Caco-2 (cell line): ENCODE measurements at regions not wholly inside any gene's neighbourhood (a gene's known extent, or its start where the extent isn't known, plus 50 kb on each side); places are given as distances from the start of the nearest gene placed in this dataset.

Experiments used
- BruUV-seq: library from RNA; stranded (reverse); fragments of 400-500 nt; replicated peaks from 2 replicates; lab custom pipeline; 2021; lab: Mats Ljungman, UMichigan
- CTCF ChIA-PET: fragments of 300-600 bp; sonication (Branson Sonifier 250); formaldehyde crosslinking; loops from one replicate; lab custom pipeline; 2022; ENCODE audit warnings: antibody characterized with exemption; lab: Charles Lee
- POLR2A ChIA-PET: fragments of 300-600 bp; sonication (Branson Sonifier 250); formaldehyde crosslinking; loops from one replicate; lab custom pipeline; 2022; ENCODE audit warnings: antibody characterized with exemption; lab: Charles Lee
- DNase-seq, 2 experiments: peaks; one replicate each; pipeline versions ENCODE4 v3.0.0 to v3.0.0-alpha.2; 2020 to 2022
- H3K27me3 ChIP-seq: replicated peaks from 2 replicates; pipeline ENCODE4 v1.6.0; 2011; ENCODE audit warnings: low read length; ENCODE audit not compliant: control insufficient read depth, insufficient read depth
- H3K36me3 ChIP-seq: 2 replicates; pipeline ENCODE4 v1.5.1; 2011; ENCODE audit warnings: low read length; ENCODE audit not compliant: control insufficient read depth, insufficient read depth
- H3K4me1 ChIP-seq: fragments of 250-450 bp; sonication (Bioruptor Pico); 2 replicates; pipeline ENCODE4 v1.5.1; 2020; ENCODE audit warnings: mild to moderate bottlenecking
- H3K4me3 ChIP-seq: 2 replicates; pipeline ENCODE4 v1.5.1; 2011; ENCODE audit warnings: low read depth, mild to moderate bottlenecking, control low read depth, low read length
- H3K9me3 ChIP-seq: fragments of 250-450 bp; sonication (Bioruptor Pico); 2 replicates; pipeline ENCODE4 v1.5.1; 2020; ENCODE audit warnings: mild to moderate bottlenecking, moderate library complexity
- H3K27ac Mint-ChIP-seq: one replicate; pipeline ENCODE4 v1.8.0; 2022; ENCODE audit warnings: mixed read lengths; ENCODE audit not compliant: unreplicated experiment
- H3K27me3 Mint-ChIP-seq: one replicate; pipeline ENCODE4 v1.8.0; 2022; ENCODE audit warnings: mixed read lengths; ENCODE audit not compliant: insufficient read depth, unreplicated experiment
- H3K36me3 Mint-ChIP-seq: one replicate; pipeline ENCODE4 v1.8.0; 2022; ENCODE audit warnings: mild to moderate bottlenecking, mixed read lengths; ENCODE audit not compliant: insufficient read depth, unreplicated experiment
- H3K4me1 Mint-ChIP-seq: one replicate; pipeline ENCODE4 v1.8.0; 2022; ENCODE audit warnings: low read depth, mixed read lengths; ENCODE audit not compliant: unreplicated experiment
- H3K4me3 Mint-ChIP-seq: one replicate; pipeline ENCODE4 v1.8.0; 2022; ENCODE audit warnings: mild to moderate bottlenecking, moderate library complexity, mixed read lengths; ENCODE audit not compliant: unreplicated experiment
- H3K9me3 Mint-ChIP-seq: one replicate; pipeline ENCODE4 v1.8.0; 2022; ENCODE audit warnings: mixed read lengths; ENCODE audit not compliant: unreplicated experiment
- intact Hi-C: fragments of 100-400 bp; cut with micrococcal nuclease; formaldehyde crosslinking; loops from one replicate; pipeline ENCODE4 v1.10.0; 2022; ENCODE audit not compliant: unreplicated experiment
- TF ChIP-seq, protein P1 (sequence below), 2 experiments: fragments of 200-600 bp in 1 of 2; IDR thresholded peaks; 1 replicate in 1 of 2; 2 replicates in 1 of 2; pipeline versions ENCODE4 v1.5.1 to v1.8.0; 2011 to 2022; ENCODE audit warnings: antibody characterized with exemption in 1 of 2, control low read depth in 1 of 2, inconsistent platforms in 1 of 2, low read depth in 1 of 2, low read length in 1 of 2, mild to moderate bottlenecking in 1 of 2, moderate library complexity in 1 of 2; ENCODE audit not compliant: insufficient read depth in 1 of 2, severe bottlenecking in 1 of 2, unreplicated experiment in 1 of 2

DNA sequence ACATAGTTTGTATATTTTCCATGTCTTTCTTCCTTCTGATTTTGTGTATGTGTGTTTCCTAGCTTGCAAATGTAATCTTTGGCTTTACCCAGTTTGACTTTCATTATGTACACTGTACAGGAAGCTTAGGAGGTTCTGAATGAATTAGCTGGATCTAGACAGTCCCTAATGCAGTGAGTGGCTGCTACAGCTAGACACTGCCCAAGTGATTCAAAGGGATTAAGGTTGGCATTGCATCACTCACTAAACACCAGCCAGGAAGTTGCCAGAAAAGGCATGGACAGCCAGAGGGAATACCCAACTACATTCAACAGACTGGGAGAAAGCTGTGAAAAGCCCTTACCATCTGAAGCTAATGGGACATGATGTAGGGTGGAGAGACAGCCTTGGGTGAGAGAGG is 316.0 kb upstream of the MEX3C start:
- H3K4me3 ChIP-seq, result no peak overlapping the region
- H3K27me3 ChIP-seq, result no peaks in the 10 kb centered on the region
- intact Hi-C loops, result no loop called here
- H3K36me3 Mint-ChIP-seq, result no peaks in the 10 kb centered on the region
- no TSS peak for BruUV-seq
- TF ChIP-seq, protein P1, sequence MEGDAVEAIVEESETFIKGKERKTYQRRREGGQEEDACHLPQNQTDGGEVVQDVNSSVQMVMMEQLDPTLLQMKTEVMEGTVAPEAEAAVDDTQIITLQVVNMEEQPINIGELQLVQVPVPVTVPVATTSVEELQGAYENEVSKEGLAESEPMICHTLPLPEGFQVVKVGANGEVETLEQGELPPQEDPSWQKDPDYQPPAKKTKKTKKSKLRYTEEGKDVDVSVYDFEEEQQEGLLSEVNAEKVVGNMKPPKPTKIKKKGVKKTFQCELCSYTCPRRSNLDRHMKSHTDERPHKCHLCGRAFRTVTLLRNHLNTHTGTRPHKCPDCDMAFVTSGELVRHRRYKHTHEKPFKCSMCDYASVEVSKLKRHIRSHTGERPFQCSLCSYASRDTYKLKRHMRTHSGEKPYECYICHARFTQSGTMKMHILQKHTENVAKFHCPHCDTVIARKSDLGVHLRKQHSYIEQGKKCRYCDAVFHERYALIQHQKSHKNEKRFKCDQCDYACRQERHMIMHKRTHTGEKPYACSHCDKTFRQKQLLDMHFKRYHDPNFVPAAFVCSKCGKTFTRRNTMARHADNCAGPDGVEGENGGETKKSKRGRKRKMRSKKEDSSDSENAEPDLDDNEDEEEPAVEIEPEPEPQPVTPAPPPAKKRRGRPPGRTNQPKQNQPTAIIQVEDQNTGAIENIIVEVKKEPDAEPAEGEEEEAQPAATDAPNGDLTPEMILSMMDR (IDR thresholded peaks at IDR 0.05; ENCODE audit: insufficient read depth in 1 of 2, low read depth in 1 of 2, low read length in 1 of 2, severe bottlenecking in 1 of 2, unreplicated experiment in 1 of 2), result no peak
- H3K4me1 ChIP-seq, result no peaks in the 10 kb centered on the region
- H3K27me3 Mint-ChIP-seq, result no peaks in the 10 kb centered on the region
- POLR2A ChIA-PET, result no interaction called here
- H3K36me3 ChIP-seq, result no peaks in the 10 kb centered on the region
- H3K9me3 ChIP-seq, result no peaks in the 10 kb centered on the region
- no peaks in the 10 kb centered on the region for H3K4me1 Mint-ChIP-seq
- peak overlapping the region; percentile 42 for H3K27ac Mint-ChIP-seq
- no peak overlapping the region for H3K4me3 Mint-ChIP-seq
- DNase-seq, result no peak
- H3K9me3 Mint-ChIP-seq, result no peaks in the 10 kb centered on the region
- CTCF ChIA-PET, result no interaction called here

DNA sequence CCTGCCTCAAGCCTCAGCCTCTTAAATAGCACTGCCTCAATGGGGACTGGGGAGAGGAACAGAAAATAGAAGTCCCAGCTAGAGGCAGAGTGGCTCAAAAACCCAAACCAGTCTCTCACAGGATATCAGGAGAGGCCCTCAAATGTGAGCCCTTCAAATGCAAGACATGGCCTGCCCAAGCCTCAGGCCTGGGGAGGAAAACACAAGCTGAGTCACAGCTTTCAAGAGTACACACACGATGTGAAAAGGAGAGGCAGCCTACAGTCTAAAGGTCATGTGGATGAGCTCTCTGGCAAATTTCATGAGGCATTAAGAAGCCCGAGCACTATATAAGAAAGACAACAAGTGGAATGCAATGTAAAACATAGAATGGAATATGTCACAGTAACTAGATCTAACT is 316.6 kb upstream of the MEX3C start:
- intact Hi-C loops, result no loop called here
- Histone ChIP-seq H3K4me1 (no peaks in the 10 kb centered on the region), H3K9me3 (no peaks in the 10 kb centered on the region), H3K4me3 (no peak overlapping the region), H3K27me3 (no peaks in the 10 kb centered on the region), H3K36me3 (no peaks in the 10 kb centered on the region)
- Mint-ChIP-seq H3K9me3 (no peaks in the 10 kb centered on the region), H3K4me1 (no peaks in the 10 kb centered on the region), H3K27me3 (no peaks in the 10 kb centered on the region), H3K4me3 (no peak overlapping the region), H3K27ac (peak overlapping the region; percentile 42), H3K36me3 (no peaks in the 10 kb centered on the region)
- DNase-seq, result no peak
- TF ChIP-seq, protein P1 (IDR thresholded peaks at IDR 0.05; ENCODE audit: insufficient read depth in 1 of 2, low read depth in 1 of 2, low read length in 1 of 2, severe bottlenecking in 1 of 2, unreplicated experiment in 1 of 2), result no peak
- CTCF ChIA-PET, result no interaction called here
- POLR2A ChIA-PET, result no interaction called here
- BruUV-seq, result no TSS peak

DNA sequence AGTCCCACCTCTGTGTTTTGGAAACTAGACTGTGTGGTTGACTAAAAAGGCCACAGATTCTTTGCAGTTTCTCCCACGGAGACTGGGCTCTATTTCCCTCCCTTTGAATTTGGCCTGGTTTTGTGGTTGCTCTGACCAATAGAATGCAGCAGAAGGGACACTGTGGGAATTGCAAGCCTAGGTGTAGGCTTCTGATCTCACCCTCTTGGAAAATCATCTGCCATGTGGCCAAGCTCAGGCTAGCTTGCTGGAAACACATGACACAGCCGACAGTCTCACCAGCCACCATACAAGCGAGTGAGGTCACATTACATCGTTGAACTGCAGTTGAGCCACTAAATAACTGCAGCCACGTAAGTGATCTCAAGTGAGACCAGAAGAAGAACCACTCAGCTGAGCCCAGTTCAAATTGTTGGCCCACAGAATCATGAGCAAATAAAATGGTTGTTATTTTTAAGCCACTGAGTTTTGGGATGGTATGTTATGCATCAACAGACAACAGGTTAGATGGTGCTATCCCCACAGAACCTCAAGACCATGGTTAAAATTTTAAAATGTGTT is 319.1 kb upstream of the MEX3C start:
- no TSS peak for BruUV-seq
- CTCF ChIA-PET, result no interaction called here

More for the DNA sequence above, 319.1 kb upstream of the MEX3C start:
- Mint-ChIP-seq H3K9me3 (no peaks in the 10 kb centered on the region), H3K4me3 (no peak overlapping the region), H3K4me1 (no peaks in the 10 kb centered on the region), H3K27ac (no peak overlapping the region), H3K36me3 (no peaks in the 10 kb centered on the region), H3K27me3 (no peaks in the 10 kb centered on the region)
- Histone ChIP-seq H3K36me3 (no peaks in the 10 kb centered on the region), H3K4me3 (no peak overlapping the region), H3K27me3 (no peaks in the 10 kb centered on the region), H3K9me3 (no peaks in the 10 kb centered on the region), H3K4me1 (no peaks in the 10 kb centered on the region)
- no peak for DNase-seq
- TF ChIP-seq, protein P1 (IDR thresholded peaks at IDR 0.05; ENCODE audit: insufficient read depth in 1 of 2, low read depth in 1 of 2, low read length in 1 of 2, severe bottlenecking in 1 of 2, unreplicated experiment in 1 of 2), result no peak
- POLR2A ChIA-PET, result no interaction called here
- intact Hi-C loops, result no loop called here
